Colonic mucosa (tissue), 4 donors: ENCODE measurements at regions not wholly inside any gene's neighbourhood (a gene's known extent, or its start where the extent isn't known, plus 50 kb on each side); places are given as distances from the start of the nearest gene placed in this dataset.

Experiments used
- DNase-seq: peaks from one replicate; pipeline ENCODE4 v3.0.0-alpha.2; 2020
- H3K27ac ChIP-seq: fragments of 200-600 bp; one replicate; pipeline ENCODE4 v1.8.0; 2021
- H3K27me3 ChIP-seq: fragments of 200-600 bp; one replicate; pipeline ENCODE4 v1.8.0; 2021
- H3K36me3 ChIP-seq: fragments of 200-600 bp; one replicate; pipeline ENCODE4 v1.8.0; 2021
- H3K4me1 ChIP-seq: fragments of 200-600 bp; one replicate; pipeline ENCODE4 v1.8.0; 2021; ENCODE audit warnings: mild to moderate bottlenecking
- H3K4me3 ChIP-seq: fragments of 200-600 bp; one replicate; pipeline ENCODE4 v1.8.0; 2021
- H3K9ac ChIP-seq, 2 donors: one replicate each; pipeline ENCODE4 v1.7.0; 2013; ENCODE audit warnings: control low read depth in 2 of 2, low read depth in 2 of 2, low read length in 2 of 2
- H3K9me3 ChIP-seq: fragments of 200-600 bp; one replicate; pipeline ENCODE4 v1.8.0; 2021
- intact Hi-C: fragments of 100-400 bp; cut with DNase I; formaldehyde crosslinking; loops from one replicate; pipeline ENCODE4 v1.14.1; 2022
- TF ChIP-seq, protein P1 (sequence below): fragments of 200-600 bp; IDR thresholded peaks from one replicate; pipeline ENCODE4 v1.8.0; 2022; ENCODE audit warnings: antibody characterized with exemption, mild to moderate bottlenecking
- donor health status: healthy.
- donor health status: DM: no; HTN: no; CAD: no.
- donor health status: DM: no; HTN: no; CAD: no.

DNA sequence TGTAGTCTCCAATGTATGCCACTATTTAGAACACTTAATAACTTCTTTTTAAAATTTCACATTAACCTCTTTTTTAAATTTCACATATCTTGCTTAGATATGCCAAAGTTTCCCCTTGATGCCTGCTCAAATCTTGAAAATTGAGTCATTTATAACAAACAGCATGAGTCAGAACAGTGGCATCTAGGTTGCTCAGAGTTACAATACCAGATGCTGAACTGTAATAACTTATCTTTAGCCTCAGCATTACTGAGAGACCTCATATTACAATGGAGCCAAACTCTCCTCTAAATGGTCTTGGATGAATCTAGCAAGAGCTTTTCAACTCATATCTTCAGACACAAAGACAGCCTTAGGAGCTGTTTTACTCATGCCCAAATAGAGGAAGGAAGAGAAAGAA is 439.3 kb upstream of the ARPP21 start:
- Histone ChIP-seq H3K27ac (no peak overlapping the region), H3K9ac (no peak overlapping the region), H3K27me3 (no peaks in the 10 kb centered on the region), H3K9me3 (no peaks in the 10 kb centered on the region), H3K4me3 (no peak overlapping the region), H3K4me1 (no peaks in the 10 kb centered on the region), H3K36me3 (no peaks in the 10 kb centered on the region)
- intact Hi-C loops: no loop called here
- no peak for DNase-seq
- TF ChIP-seq, protein P1, sequence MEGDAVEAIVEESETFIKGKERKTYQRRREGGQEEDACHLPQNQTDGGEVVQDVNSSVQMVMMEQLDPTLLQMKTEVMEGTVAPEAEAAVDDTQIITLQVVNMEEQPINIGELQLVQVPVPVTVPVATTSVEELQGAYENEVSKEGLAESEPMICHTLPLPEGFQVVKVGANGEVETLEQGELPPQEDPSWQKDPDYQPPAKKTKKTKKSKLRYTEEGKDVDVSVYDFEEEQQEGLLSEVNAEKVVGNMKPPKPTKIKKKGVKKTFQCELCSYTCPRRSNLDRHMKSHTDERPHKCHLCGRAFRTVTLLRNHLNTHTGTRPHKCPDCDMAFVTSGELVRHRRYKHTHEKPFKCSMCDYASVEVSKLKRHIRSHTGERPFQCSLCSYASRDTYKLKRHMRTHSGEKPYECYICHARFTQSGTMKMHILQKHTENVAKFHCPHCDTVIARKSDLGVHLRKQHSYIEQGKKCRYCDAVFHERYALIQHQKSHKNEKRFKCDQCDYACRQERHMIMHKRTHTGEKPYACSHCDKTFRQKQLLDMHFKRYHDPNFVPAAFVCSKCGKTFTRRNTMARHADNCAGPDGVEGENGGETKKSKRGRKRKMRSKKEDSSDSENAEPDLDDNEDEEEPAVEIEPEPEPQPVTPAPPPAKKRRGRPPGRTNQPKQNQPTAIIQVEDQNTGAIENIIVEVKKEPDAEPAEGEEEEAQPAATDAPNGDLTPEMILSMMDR: no peak

DNA sequence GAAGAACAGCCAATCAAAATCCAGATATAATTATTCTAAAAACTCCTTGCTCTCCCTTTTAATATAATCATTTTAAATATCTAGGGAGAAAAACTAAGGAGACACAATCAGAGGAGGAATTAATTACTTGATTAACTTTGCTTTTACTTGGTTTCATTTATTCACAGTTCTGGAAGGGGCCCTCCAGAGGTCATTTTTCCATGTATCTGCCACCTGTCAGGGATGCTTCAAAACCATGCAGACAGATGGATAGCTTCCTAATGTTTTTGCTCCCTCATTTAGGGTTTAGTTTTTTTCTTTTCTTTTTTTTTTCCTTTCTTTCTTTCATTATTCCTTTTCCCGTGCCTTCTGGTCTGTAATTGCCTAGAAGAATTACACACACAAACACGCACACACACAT is 438.1 kb upstream of the ARPP21 start:
- H3K36me3 ChIP-seq: no peaks in the 10 kb centered on the region
- no peak overlapping the region for H3K4me3 ChIP-seq
- no peaks in the 10 kb centered on the region for H3K27me3 ChIP-seq
- no peak overlapping the region for H3K9ac ChIP-seq
- H3K4me1 ChIP-seq: no peaks in the 10 kb centered on the region
- H3K9me3 ChIP-seq: no peaks in the 10 kb centered on the region
- no peak overlapping the region for H3K27ac ChIP-seq
- intact Hi-C loops: no loop called here
- TF ChIP-seq, protein P1: no peak
- no peak for DNase-seq

DNA sequence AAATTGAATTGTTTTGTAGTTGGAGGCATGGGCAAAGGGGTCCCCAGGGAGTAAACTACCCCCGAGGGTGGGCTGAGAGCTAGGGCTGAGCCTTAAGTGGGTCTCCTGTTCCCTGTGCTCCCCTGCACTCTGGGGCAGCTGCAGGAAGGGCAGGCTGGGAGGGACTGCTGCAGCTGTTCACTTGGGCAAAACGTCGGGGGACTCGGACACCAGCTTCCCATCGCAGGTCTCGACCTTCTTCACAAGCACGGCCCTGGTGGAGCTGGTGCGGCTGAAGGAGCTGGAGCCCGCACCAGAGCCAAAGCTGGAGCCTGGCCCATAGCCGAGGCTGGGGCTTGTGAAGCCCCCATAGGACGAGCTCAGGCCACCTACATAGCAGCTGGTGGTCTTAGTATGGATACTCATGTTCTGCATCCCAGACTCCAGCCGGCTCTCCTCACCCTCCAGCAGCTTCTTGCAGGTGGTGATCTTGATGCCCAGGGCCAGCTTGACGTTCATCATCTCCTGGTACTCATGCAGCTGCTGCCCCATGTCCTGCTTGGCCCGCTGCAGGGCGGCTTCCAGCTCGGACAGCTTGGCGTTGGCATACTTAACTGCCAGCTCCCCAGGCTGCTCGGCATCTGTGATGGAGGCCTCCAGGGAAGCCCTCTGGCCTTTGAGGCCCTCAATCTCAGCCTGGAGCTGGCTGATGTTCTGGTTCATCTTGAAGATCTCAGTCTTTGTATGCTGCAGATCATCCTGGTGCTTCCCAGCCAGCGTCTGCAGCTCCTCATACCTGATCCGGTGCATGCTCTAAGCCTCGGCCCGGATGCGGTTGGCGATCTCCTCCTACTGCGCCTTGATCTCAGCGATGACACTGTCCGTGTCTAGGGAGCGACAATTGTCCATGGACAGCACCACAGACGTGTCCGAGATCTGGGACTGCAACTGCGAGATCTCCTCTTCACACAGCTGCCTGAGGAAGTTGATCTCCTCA is 423.5 kb upstream of the ARPP21 start:
- TF ChIP-seq, protein P1: no peak
- Histone ChIP-seq H3K4me3 (no peak overlapping the region), H3K4me1 (no peaks in the 10 kb centered on the region), H3K27me3 (no peaks in the 10 kb centered on the region), H3K9me3 (no peaks in the 10 kb centered on the region), H3K9ac (no peak overlapping the region), H3K27ac (no peak overlapping the region), H3K36me3 (no peaks in the 10 kb centered on the region)
- intact Hi-C loops: no loop called here
- no peak for DNase-seq

DNA sequence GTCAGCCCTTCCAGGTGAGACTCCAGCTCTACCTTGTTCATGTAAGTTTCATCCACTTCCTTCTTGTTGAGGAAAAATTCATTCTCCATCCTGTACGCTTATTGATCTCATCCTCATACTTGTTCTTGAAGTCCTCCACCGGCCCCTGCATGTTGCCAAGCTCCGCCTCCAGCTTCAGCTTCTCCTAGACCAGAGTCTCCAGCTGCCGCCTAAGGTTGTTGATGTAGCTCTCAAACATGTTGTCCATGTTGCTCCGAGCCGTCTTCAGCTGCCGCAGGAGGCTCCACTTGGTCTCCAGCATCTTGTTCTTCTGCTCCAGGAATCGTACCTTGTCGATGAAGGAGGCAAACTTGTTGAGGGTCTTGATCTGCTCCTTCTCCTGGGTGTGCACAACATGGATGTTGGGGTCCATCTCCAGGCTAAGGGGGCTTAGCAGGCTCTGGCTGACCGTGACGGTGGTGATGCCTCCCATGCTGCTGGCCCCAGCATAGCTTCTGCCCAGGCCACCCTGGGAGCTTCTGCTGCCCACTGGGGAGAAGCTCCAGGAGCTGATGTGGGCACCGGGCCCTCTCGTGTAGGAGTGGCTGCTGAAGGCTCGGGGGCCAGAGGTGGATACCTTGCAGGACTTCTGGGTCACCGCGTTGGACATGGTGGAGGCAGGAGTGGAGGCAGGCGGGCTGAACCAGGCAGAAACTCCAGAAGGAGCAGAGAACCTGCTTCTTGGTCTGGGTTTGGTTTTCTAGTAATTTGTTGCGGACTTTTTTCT is 422.6 kb upstream of the ARPP21 start:
- Histone ChIP-seq H3K4me1 (no peaks in the 10 kb centered on the region), H3K27ac (no peak overlapping the region), H3K36me3 (no peaks in the 10 kb centered on the region), H3K4me3 (no peak overlapping the region), H3K9me3 (no peaks in the 10 kb centered on the region), H3K9ac (no peak overlapping the region), H3K27me3 (no peaks in the 10 kb centered on the region)
- TF ChIP-seq, protein P1: no peak
- intact Hi-C loops: no loop called here
- no peak for DNase-seq

DNA sequence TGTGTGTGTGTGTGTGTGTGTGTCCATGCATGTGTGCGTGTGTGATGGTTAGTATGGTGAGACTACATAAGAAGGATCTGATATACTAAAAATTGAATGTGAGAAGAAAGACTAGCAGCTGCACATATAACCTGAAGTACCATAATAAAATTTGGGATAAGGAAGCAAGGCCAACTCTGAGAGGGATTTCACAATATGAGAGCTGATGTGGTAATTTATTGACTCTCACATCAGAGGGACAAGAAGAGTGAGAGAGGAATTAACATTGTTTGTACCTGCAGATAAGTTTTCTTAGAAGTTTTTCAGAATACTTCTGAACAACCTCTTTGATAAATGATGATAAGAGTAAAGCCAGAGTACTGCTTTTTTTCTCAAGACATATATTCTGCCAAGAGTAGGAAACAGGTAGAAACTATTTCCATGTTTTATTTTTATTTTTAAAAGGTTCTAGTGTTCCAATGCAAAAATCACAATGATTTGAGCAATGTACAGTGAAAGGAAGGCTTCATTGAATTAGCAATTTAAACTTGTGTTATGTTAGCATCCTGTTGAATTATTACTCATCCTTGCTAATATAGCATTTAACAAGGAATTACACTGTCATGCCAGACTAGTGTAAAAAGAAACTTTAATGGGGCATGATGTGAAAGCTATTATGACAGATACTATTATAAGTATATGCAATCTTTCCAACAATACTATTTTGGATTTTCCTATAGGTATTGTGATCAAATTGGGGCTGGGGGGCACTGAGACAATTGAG is 415.5 kb upstream of the ARPP21 start:
- H3K4me1 ChIP-seq: no peaks in the 10 kb centered on the region
- no peak overlapping the region for H3K4me3 ChIP-seq
- DNase-seq: no peak
- TF ChIP-seq, protein P1: no peak
- H3K36me3 ChIP-seq: no peaks in the 10 kb centered on the region
- no peak overlapping the region for H3K27ac ChIP-seq
- intact Hi-C loops: no loop called here
- no peaks in the 10 kb centered on the region for H3K9me3 ChIP-seq
- no peak overlapping the region for H3K9ac ChIP-seq
- no peaks in the 10 kb centered on the region for H3K27me3 ChIP-seq
